ENCODE measurements at regions not wholly inside any gene's neighbourhood (a gene's known extent, or its start where the extent isn't known, plus 50 kb on each side); places are given as distances from the start of the nearest gene placed in this dataset.

- DNase-seq (ENCODE audit: low read depth in 4 of 4, low spot score in 3 of 4): no peak
These were observed 132.8 kb upstream of the ACVR2A start for GRCh38 chr2:147712051-147712450.

- no peak for DNase-seq (ENCODE audit: low read depth in 4 of 4, low spot score in 3 of 4)
These were observed 133.8 kb upstream of the ACVR2A start for GRCh38 chr2:147711031-147711430.

GRCh38 chr2:147709655-147710054, 135.2 kb upstream of the ACVR2A start:
- DNase-seq (ENCODE audit: low read depth in 4 of 4, low spot score in 3 of 4): no peak

- DNase-seq (ENCODE audit: low read depth in 4 of 4, low spot score in 3 of 4): no peak
These were observed 141.7 kb upstream of the ACVR2A start for GRCh38 chr2:147703171-147703570.

- DNase-seq (ENCODE audit: low read depth in 4 of 4, low spot score in 3 of 4): no peak
These were observed 146.7 kb upstream of the ACVR2A start for GRCh38 chr2:147698166-147698565.

- no peak for DNase-seq (ENCODE audit: low read depth in 4 of 4, low spot score in 3 of 4)
These were observed 148.4 kb upstream of the ACVR2A start for GRCh38 chr2:147696426-147696825.

GRCh38 chr2:147689220-147689909, 155.5 kb upstream of the ACVR2A start:
- no peak for DNase-seq (ENCODE audit: low read depth in 4 of 4, low spot score in 3 of 4)

GRCh38 chr2:147688242-147688641, 156.6 kb upstream of the ACVR2A start:
- no peak for DNase-seq (ENCODE audit: low read depth in 4 of 4, low spot score in 3 of 4)

- no peak for DNase-seq (ENCODE audit: low read depth in 4 of 4, low spot score in 3 of 4)
These were observed 158.5 kb upstream of the ACVR2A start for GRCh38 chr2:147686365-147686764.

GRCh38 chr2:147684903-147685302, 159.9 kb upstream of the ACVR2A start:
- DNase-seq (ENCODE audit: low read depth in 4 of 4, low spot score in 3 of 4): no peak

- DNase-seq (ENCODE audit: low read depth in 4 of 4, low spot score in 3 of 4): no peak
These were observed 161.4 kb upstream of the ACVR2A start for GRCh38 chr2:147683380-147683779.

- DNase-seq (ENCODE audit: low read depth in 4 of 4, low spot score in 3 of 4): no peak
These were observed 163.7 kb upstream of the ACVR2A start for GRCh38 chr2:147681093-147681492.

GRCh38 chr2:147679955-147680531, 164.8 kb upstream of the ACVR2A start:
- DNase-seq (ENCODE audit: low read depth in 4 of 4, low spot score in 3 of 4): no peak

GRCh38 chr2:147679191-147679954, 165.5 kb upstream of the ACVR2A start:
- no peak for DNase-seq (ENCODE audit: low read depth in 4 of 4, low spot score in 3 of 4)

GRCh38 chr2:147665105-147665504, 179.7 kb upstream of the ACVR2A start:
- no peak for DNase-seq (ENCODE audit: low read depth in 4 of 4, low spot score in 3 of 4)

- no peak for DNase-seq (ENCODE audit: low read depth in 4 of 4, low spot score in 3 of 4)
These were observed 180.9 kb upstream of the ACVR2A start for GRCh38 chr2:147663962-147664361.

GRCh38 chr2:147663153-147663961, 181.5 kb upstream of the ACVR2A start:
- DNase-seq (ENCODE audit: low read depth in 4 of 4, low spot score in 3 of 4): no peak

GRCh38 chr2:147662221-147662620, 182.6 kb upstream of the ACVR2A start:
- no peak for DNase-seq (ENCODE audit: low read depth in 4 of 4, low spot score in 3 of 4)

GRCh38 chr2:147660680-147661079, 184.1 kb upstream of the ACVR2A start:
- DNase-seq (ENCODE audit: low read depth in 4 of 4, low spot score in 3 of 4): no peak

- DNase-seq (ENCODE audit: low read depth in 4 of 4, low spot score in 3 of 4): no peak
These were observed 185.8 kb upstream of the ACVR2A start for GRCh38 chr2:147659051-147659450.
